ENCODE measurements at regions not wholly inside any gene's neighbourhood (a gene's known extent, or its start where the extent isn't known, plus 50 kb on each side); places are given as distances from the start of the nearest gene placed in this dataset.

DNA sequence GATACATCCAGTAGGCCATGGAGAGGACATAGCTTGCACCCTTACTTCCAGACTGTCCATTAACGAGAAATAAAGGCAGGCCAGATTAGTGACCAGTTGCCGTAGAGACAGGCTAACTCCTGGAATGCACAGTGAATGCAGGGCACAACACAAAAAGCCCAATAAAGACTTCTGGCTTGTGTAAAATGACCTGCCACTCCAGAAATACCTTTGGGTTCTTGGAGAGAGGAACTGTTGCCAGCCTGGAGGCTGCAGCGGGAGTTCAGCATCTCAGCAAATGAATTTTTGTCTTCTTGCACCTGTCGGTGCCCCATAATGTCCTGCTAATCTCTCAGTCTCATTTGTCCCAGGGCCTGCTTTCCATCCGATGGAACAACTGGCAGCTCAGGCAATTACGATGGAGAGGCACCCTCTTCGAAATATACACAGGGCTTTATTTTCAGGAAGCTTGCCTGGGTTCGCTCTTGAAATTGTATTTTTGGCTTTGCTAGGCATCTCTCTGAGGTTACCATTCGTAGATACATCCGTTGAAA is 538.8 kb upstream of the ZNF462 start:
- Mint-ChIP-seq H3K27ac (ENCODE audit: low read depth) (no peak overlapping the region), H3K9me3 (no peaks in the 10 kb centered on the region), H3K4me3 (no peak overlapping the region), H3K27me3 (no peaks in the 10 kb centered on the region), H3K4me1 (no peaks in the 10 kb centered on the region), H3K36me3 (ENCODE audit: insufficient read depth) (no peaks in the 10 kb centered on the region)
- no peak for DNase-seq (ENCODE audit: low spot score in 2 of 2)
- ATAC-seq (replicated peaks; ENCODE audit: extremely low read depth, poor library complexity, severe bottlenecking) = no peak

DNA sequence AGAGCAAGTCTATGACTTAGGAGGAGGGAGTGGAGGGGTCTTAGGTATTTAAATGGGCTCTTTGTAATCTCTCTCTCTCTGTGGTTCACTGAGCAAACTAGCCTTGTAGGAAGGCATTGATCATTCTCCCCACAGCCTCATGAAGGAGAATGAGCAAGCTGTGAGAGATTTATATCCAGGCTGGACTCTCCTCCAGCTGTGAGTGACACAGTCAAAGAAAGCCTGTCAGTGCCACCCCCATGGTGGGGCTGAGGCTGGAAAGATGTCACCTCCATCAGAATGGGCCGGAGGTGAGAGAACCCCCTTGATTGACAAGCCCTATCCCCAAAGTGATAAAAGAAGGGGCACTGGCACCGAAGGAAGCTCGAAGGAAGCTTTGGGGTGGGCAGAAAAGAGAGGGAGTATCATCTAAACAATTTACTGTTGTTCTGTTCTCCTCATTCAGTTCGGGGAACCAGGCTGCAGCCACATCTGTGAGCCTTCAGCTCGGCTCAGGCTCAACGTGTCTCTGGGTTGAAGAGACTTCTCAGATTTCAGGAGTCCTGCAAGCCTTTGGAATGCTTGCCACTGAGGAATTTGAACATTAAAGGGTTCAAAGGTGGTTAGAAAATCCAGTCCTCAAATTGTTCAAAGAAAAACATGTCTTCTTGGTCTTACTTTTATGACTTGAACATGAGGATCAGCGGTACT is 538.2 kb upstream of the ZNF462 start:
- H3K4me1 Mint-ChIP-seq = no peaks in the 10 kb centered on the region
- H3K4me3 Mint-ChIP-seq = no peak overlapping the region
- no peak for ATAC-seq (replicated peaks; ENCODE audit: extremely low read depth, poor library complexity, severe bottlenecking)
- no peaks in the 10 kb centered on the region for H3K27me3 Mint-ChIP-seq
- H3K36me3 Mint-ChIP-seq (ENCODE audit: insufficient read depth) = no peaks in the 10 kb centered on the region
- DNase-seq (ENCODE audit: low spot score in 2 of 2) = no peak
- no peaks in the 10 kb centered on the region for H3K9me3 Mint-ChIP-seq
- no peak overlapping the region for H3K27ac Mint-ChIP-seq (ENCODE audit: low read depth)

DNA sequence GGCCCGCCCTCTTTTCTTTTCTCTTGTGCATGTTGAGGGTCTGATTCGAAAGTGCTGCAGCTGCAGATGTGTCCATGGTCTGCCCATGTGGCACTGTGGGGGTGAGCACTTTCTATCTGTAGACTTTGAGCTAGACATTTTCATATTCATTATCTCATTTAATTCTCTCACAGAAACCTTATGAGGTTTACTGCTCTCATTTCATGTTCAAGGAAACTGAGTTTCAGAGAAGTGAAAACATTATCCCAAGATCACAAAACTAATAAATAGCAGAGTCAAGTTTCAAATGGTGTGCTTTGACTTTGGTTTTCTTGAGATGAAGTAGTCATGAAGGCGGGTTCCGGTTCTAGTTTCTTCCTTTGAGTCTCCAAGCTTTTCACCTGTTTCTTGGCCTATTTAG is 536.5 kb upstream of the ZNF462 start:
- no peaks in the 10 kb centered on the region for H3K27me3 Mint-ChIP-seq
- no peak overlapping the region for H3K27ac Mint-ChIP-seq (ENCODE audit: low read depth)
- H3K36me3 Mint-ChIP-seq (ENCODE audit: insufficient read depth) = no peaks in the 10 kb centered on the region
- no peak for DNase-seq (ENCODE audit: low spot score in 2 of 2)
- H3K4me1 Mint-ChIP-seq = no peaks in the 10 kb centered on the region
- H3K4me3 Mint-ChIP-seq = no peak overlapping the region
- no peak for ATAC-seq (replicated peaks; ENCODE audit: extremely low read depth, poor library complexity, severe bottlenecking)
- H3K9me3 Mint-ChIP-seq = no peaks in the 10 kb centered on the region

DNA sequence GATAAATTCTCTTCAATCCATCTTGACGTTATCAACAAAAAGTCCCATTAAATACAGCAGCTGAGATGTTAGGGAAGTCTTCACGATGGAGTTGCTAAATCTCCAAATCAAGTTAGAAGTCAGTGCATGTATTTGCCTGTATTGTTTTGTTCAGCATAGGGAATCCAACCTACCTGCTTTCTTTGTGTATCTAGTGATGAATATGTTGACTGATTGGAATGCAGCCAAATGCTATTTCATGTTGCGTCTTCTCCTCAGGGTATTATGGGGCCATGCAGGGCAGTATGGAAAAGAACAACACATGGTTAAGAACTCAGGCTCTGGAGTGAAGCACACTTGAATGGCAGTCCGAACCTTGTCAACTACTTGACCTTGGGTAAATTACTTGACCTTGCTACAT is 529.5 kb upstream of the ZNF462 start:
- no peaks in the 10 kb centered on the region for H3K36me3 Mint-ChIP-seq (ENCODE audit: insufficient read depth)
- H3K4me1 Mint-ChIP-seq = no peaks in the 10 kb centered on the region
- no peaks in the 10 kb centered on the region for H3K9me3 Mint-ChIP-seq
- H3K27ac Mint-ChIP-seq (ENCODE audit: low read depth) = no peak overlapping the region
- H3K27me3 Mint-ChIP-seq = no peaks in the 10 kb centered on the region
- ATAC-seq (replicated peaks; ENCODE audit: extremely low read depth, poor library complexity, severe bottlenecking) (no peak), DNase-seq (ENCODE audit: low spot score in 2 of 2) (no peak)
- no peak overlapping the region for H3K4me3 Mint-ChIP-seq

DNA sequence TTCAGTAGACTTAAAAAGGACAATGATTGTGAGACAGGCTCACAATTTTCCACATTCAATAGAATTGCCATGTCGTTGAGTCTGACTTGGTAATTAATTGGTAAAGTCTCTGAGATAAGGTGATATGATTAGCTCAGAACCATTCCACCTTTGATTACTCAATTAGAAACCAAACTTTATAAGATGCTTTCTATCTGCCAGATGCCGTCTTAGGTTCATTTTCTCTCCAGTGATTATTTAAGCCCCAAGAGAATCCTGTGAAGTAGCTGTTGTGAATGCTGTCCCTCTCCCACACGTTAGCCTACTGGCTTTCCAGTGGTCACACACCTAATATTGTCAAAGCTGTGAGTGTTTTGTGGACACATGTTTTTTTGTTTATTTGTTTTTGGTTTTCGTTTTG is 528.9 kb upstream of the ZNF462 start:
- Mint-ChIP-seq H3K9me3 (no peaks in the 10 kb centered on the region), H3K27me3 (no peaks in the 10 kb centered on the region), H3K27ac (ENCODE audit: low read depth) (no peak overlapping the region), H3K4me1 (no peaks in the 10 kb centered on the region), H3K4me3 (no peak overlapping the region), H3K36me3 (ENCODE audit: insufficient read depth) (no peaks in the 10 kb centered on the region)
- DNase-seq (ENCODE audit: low spot score in 2 of 2) (no peak), ATAC-seq (replicated peaks; ENCODE audit: extremely low read depth, poor library complexity, severe bottlenecking) (no peak)

DNA sequence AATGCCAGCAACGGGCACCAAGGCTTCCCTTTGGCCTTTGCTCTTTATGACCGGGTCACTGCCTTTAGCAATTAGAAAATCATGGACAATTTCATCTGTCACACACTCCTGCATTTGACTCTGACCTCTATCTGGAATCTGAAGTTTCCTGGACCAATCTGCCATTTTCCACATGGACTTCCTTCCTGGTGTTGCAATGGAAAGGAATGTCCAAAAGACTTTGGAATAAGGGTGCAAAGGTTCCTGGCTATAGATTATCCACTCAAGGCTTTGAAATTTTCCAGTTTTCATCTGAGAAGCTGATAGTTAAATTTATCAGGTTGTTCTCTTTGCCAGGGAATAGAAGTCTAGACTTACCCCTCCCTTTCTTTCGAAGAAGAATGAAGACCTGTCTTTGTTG is 523.1 kb upstream of the ZNF462 start:
- no peak overlapping the region for H3K4me3 Mint-ChIP-seq
- no peak overlapping the region for H3K27ac Mint-ChIP-seq (ENCODE audit: low read depth)

DNA sequence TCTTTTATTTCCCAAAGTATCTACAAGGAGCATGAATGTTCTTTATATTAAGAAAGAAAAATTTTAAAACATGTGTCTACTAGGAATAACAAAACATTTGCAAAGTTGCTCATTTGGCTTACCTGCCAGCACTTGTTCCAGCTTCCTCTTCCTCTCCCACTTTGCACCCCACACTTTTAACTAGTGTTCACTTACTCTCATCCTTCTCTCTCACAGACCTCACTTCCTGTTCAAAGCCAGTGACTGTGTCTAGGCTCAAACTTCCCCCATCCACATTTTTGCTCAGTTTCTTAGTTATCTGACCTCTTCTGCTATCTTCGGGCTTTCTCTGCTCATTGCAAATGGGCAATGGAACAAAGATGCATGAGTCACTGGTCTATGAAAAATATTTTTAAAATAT is 512.2 kb upstream of the ZNF462 start:
- H3K4me1 Mint-ChIP-seq = no peaks in the 10 kb centered on the region
- ATAC-seq (replicated peaks; ENCODE audit: extremely low read depth, poor library complexity, severe bottlenecking) (no peak), DNase-seq (ENCODE audit: low spot score in 2 of 2) (no peak)
- H3K4me3 Mint-ChIP-seq = no peak overlapping the region
- H3K27ac Mint-ChIP-seq (ENCODE audit: low read depth) = no peak overlapping the region
- peaks cover 15% of the 10 kb centered on the region for H3K9me3 Mint-ChIP-seq
- H3K27me3 Mint-ChIP-seq = no peaks in the 10 kb centered on the region
- no peaks in the 10 kb centered on the region for H3K36me3 Mint-ChIP-seq (ENCODE audit: insufficient read depth)

More for the DNA sequence above, 523.1 kb upstream of the ZNF462 start:
- no peak for DNase-seq (ENCODE audit: low spot score in 2 of 2)
- H3K27me3 Mint-ChIP-seq = no peaks in the 10 kb centered on the region
- no peak for ATAC-seq (replicated peaks; ENCODE audit: extremely low read depth, poor library complexity, severe bottlenecking)
- H3K36me3 Mint-ChIP-seq (ENCODE audit: insufficient read depth) = peaks cover 2% of the 10 kb centered on the region
- H3K4me1 Mint-ChIP-seq = no peaks in the 10 kb centered on the region
- no peaks in the 10 kb centered on the region for H3K9me3 Mint-ChIP-seq

DNA sequence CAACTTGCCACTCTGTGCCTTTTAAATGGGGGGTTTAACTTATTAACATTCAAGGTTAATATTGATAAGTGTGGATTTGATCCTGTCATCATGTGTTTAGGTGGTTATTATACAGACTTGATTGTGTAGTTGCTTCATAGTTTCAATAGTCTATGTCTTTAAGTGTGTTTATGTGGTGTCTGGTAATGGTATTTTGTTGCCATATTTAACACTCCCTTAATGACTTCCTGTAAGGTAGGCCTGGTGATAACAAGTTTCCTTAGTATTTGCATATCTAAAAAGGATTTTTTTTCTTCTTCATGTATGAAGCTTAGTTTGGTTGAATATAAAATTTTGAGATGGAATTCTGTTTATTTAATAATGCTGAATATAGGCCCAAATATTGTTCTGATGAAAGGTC is 506.0 kb upstream of the ZNF462 start:
- no peak for ATAC-seq (replicated peaks; ENCODE audit: extremely low read depth, poor library complexity, severe bottlenecking)
- Mint-ChIP-seq H3K36me3 (ENCODE audit: insufficient read depth) (no peaks in the 10 kb centered on the region), H3K9me3 (peaks cover 36% of the 10 kb centered on the region), H3K27me3 (no peaks in the 10 kb centered on the region), H3K4me3 (no peak overlapping the region), H3K27ac (ENCODE audit: low read depth) (no peak overlapping the region), H3K4me1 (no peaks in the 10 kb centered on the region)
- no peak for DNase-seq (ENCODE audit: low spot score in 2 of 2)

DNA sequence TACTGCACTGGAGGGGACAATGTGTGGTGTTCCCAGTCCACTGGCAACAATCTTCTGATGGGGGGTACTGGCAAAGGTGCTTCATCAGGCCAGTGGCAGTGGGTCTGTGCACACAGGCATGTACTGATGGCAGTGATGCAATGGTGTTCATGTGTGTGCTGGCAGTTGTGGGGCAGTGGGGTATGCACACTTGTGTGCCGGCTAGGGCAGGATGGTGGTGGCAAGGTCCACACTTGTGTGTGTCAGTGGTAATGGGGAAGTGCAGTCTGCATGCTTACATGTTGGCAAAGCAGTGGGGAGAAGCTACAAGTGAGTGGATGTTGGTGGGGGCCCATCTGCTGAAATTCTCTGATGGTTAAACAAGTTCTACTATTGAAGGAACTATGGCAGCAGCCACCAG is 504.6 kb upstream of the ZNF462 start:
- Mint-ChIP-seq H3K4me1 (no peaks in the 10 kb centered on the region), H3K27ac (ENCODE audit: low read depth) (no peak overlapping the region), H3K36me3 (ENCODE audit: insufficient read depth) (no peaks in the 10 kb centered on the region), H3K4me3 (no peak overlapping the region), H3K9me3 (peaks cover 36% of the 10 kb centered on the region), H3K27me3 (no peaks in the 10 kb centered on the region)
- DNase-seq (ENCODE audit: low spot score in 2 of 2) (no peak), ATAC-seq (replicated peaks; ENCODE audit: extremely low read depth, poor library complexity, severe bottlenecking) (no peak)

DNA sequence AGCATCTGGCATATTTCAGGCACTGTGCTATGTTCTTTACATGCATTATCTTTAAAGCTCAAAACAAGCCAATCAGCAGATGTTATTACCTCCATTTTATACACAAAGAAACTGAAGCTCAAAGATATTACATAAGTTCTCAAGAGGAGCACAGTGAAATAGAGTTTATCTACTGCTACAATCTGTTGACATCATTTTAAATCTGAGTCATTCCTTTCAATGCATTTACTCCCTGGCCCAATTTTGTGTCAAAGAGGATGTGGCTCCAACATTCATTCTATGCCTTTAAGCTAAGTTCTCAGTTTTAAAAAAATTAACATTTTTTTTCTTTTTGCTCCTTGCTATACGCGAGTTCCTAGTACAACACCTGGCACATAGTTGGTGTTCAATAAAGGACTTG is 486.3 kb upstream of the ZNF462 start:
- no peak overlapping the region for H3K4me3 Mint-ChIP-seq
- H3K36me3 Mint-ChIP-seq (ENCODE audit: insufficient read depth) = no peaks in the 10 kb centered on the region
- DNase-seq (ENCODE audit: low spot score in 2 of 2) (no peak), ATAC-seq (replicated peaks; ENCODE audit: extremely low read depth, poor library complexity, severe bottlenecking) (no peak)
- H3K27ac Mint-ChIP-seq (ENCODE audit: low read depth) = no peak overlapping the region
- H3K9me3 Mint-ChIP-seq = peaks cover 7% of the 10 kb centered on the region
- H3K27me3 Mint-ChIP-seq = no peaks in the 10 kb centered on the region
- no peaks in the 10 kb centered on the region for H3K4me1 Mint-ChIP-seq

DNA sequence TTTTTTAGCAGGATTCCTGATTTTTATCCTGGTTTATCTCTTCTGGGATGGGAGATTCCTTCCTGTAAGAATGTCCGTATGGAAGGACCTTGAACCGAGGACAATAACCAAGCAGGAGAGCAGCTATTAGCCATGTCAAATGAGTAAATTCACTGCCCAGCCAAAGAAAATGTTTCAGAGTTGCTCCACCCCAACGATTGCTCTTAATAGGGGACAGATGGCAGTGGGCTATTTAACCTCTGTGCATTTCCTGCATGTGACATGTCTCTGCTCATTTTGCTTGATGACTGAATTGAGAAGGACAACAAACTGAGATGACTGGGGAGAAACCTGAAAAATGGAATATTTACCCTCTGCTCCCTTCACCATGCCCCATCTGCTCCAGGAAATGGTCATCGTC is 479.9 kb upstream of the ZNF462 start:
- no peaks in the 10 kb centered on the region for H3K27me3 Mint-ChIP-seq
- DNase-seq (ENCODE audit: low spot score in 2 of 2) (no peak), ATAC-seq (replicated peaks; ENCODE audit: extremely low read depth, poor library complexity, severe bottlenecking) (no peak)
- no peaks in the 10 kb centered on the region for H3K4me1 Mint-ChIP-seq
- no peak overlapping the region for H3K27ac Mint-ChIP-seq (ENCODE audit: low read depth)
- H3K4me3 Mint-ChIP-seq = no peak overlapping the region
- H3K36me3 Mint-ChIP-seq (ENCODE audit: insufficient read depth) = no peaks in the 10 kb centered on the region
- peaks cover 13% of the 10 kb centered on the region for H3K9me3 Mint-ChIP-seq

DNA sequence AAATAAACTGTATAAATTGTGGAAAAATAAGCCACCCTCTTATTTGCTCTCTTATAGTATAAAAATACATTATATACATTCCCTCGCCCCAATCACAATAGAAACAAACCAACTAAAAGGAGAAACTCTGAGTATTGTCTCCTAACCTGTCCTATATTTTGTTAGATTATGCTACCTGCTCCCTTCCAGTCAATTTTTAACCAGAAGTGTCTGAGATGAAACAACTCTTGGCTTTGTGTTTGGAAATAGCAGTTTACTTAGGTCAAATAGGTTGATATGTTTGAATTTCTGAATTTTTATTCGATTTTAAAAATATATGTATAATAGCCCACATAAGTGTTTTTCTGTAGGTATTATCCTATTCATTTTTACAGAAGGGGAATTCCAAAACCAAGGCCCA is 475.0 kb upstream of the ZNF462 start:
- Mint-ChIP-seq H3K36me3 (ENCODE audit: insufficient read depth) (no peaks in the 10 kb centered on the region), H3K27me3 (no peaks in the 10 kb centered on the region), H3K27ac (ENCODE audit: low read depth) (no peak overlapping the region), H3K4me3 (no peak overlapping the region), H3K9me3 (peaks cover 13% of the 10 kb centered on the region), H3K4me1 (no peaks in the 10 kb centered on the region)
- ATAC-seq (replicated peaks; ENCODE audit: extremely low read depth, poor library complexity, severe bottlenecking) (no peak), DNase-seq (ENCODE audit: low spot score in 2 of 2) (no peak)

DNA sequence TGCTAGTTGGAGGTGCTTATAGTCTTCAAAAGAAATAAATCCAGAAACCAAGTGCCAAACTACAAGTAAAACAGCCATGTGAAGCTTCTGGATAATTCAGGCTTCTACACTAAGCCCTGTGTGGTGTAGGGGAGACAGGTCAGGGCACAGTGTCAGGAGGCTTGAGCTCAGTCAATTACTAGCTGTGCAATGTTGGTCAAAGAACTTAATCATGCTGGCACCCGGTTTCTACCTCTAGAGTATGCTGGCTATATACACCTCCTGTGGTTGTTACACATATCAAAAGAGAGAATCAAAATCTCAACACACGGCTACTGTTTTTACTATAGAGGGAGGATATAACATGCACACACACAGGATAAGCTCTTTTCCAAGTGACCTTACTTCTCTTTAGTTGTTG is 469.7 kb upstream of the ZNF462 start:
- Mint-ChIP-seq H3K9me3 (peaks cover 7% of the 10 kb centered on the region), H3K4me3 (no peak overlapping the region), H3K27ac (ENCODE audit: low read depth) (no peak overlapping the region), H3K27me3 (no peaks in the 10 kb centered on the region), H3K4me1 (no peaks in the 10 kb centered on the region), H3K36me3 (ENCODE audit: insufficient read depth) (peaks cover 2% of the 10 kb centered on the region)
- no peak for DNase-seq (ENCODE audit: low spot score in 2 of 2)
- ATAC-seq (replicated peaks; ENCODE audit: extremely low read depth, poor library complexity, severe bottlenecking) = no peak
